GM13977 (cell line): ENCODE measurements at regions not wholly inside any gene's neighbourhood (a gene's known extent, or its start where the extent isn't known, plus 50 kb on each side); places are given as distances from the start of the nearest gene placed in this dataset.
A peak's percentile ranks its signal among the peaks of the same experiment; 100 is the strongest.
"Not testable (repeated sequence)": the region's sequence is repeated elsewhere in the genome, so short reads cannot be mapped to it uniquely, and the experiment has no call there.

ENCODE experiments used
- DNase-seq: peaks from one replicate; pipeline ENCODE4 v3.0.0; 2012; ENCODE audit warnings: low spot score
- in situ Hi-C: fragments of 300-500 bp; cut with MboI; formaldehyde crosslinking; loops from one replicate; pipeline ENCODE4 v1.12.0; 2022; ENCODE audit warnings: low sequenced_read_pairs, low pct_unique_long_range_greater_than_20kb, mixed read lengths, inconsistent platforms; ENCODE audit not compliant: unreplicated experiment

- DNase-seq, in situ Hi-C loops: not testable (repeated sequence)
Measured at GRCh38 chr4:49560131-49560816, 574.2 kb downstream of the CWH43 start.

GRCh38 chr4:49560883-49561282 is 574.8 kb downstream of the CWH43 start:
- DNase-seq, in situ Hi-C loops: not testable (repeated sequence)

DNA sequence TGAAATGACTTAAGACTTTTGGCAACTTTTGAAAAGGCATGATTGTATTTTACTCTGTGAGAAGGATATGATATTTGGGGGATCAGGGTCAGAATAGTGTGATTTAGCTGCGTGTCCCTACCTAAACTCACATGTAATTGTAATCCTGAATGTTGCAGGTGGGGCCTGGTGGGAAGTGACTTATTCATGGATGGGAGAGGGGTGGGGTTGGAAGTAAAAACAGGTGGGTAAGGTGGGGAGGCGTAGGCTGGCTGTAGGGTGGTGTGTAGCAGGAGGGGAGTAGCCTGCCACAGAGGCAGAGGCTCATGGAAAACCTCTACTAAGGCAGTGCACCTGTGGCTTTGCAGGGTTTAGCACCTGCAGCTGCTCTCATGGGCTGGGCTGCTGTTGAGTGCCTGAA is 584.2 kb downstream of the CWH43 start:
- in situ Hi-C loops, DNase-seq: not testable (repeated sequence)

DNA sequence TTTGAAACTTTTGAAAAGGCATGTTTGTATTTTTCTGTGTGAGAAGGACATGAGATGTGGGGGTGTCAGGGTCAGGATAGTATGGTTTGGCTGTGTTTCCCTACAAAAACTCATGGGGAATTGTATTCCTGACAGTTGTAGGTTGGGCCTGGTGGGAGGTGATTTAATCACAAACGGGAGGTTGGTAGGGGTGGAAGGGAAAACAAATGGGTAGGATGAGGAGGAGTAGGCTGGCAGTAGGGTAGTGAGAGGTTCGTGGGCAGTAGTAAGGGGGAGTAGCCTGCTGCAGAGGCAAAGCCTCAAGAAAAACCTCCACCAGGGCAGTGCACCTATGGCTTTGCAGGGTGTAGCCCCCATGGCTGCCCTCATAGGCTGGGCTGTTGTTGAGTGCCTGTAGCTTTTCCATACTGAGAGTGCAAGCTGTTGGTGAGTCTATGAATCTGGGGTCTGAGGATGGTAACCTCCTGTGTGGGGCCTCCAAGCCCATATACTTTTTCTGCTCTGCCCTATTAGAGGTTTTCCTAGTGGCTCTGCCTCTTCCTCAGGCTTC is 587.7 kb downstream of the CWH43 start:
- DNase-seq, in situ Hi-C loops: not testable (repeated sequence)

DNA sequence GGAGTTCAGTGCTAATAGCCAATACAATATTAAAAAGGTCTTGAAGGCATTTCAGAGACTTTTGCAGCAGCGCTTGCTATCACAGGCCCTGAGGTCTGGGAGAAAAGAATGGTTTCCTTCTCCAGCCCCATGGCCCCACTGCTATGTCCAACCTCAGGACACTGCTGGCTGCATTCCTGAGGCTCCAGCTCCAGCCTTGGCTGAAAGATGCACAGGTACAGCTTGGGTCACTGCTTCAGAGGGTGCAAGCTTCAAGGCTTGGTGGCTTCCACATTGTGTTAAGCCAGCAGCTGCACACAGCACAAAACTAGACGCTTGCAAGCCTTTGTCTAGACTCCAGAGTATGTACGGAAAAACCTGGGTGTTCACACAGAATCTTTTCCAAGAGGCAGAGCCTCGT is 589.2 kb downstream of the CWH43 start:
- in situ Hi-C loops: not testable (repeated sequence)

DNA sequence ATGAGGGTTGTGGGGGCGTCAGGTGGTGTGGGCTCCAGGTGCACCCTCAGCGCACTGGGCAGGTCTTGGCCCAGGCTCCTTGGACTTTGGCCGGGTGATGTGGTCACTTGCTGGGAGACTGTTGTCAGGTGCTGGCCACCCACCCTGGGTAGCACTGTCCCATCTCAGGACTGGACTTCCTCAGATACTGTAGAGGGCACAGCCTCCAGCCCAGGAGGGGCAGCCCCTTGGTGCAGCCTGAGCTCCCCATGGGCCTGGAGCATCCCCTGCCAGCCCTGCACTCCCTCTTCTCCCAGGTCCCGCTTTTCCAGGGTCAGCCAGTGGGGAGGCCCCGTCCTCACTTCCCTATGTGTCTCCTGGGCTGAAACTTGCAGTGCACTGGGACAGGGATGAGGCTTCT is 592.3 kb downstream of the CWH43 start:
- DNase-seq, in situ Hi-C loops: not testable (repeated sequence)

More for the DNA sequence above, 589.2 kb downstream of the CWH43 start:
- DNase-seq: not testable (repeated sequence)

DNA sequence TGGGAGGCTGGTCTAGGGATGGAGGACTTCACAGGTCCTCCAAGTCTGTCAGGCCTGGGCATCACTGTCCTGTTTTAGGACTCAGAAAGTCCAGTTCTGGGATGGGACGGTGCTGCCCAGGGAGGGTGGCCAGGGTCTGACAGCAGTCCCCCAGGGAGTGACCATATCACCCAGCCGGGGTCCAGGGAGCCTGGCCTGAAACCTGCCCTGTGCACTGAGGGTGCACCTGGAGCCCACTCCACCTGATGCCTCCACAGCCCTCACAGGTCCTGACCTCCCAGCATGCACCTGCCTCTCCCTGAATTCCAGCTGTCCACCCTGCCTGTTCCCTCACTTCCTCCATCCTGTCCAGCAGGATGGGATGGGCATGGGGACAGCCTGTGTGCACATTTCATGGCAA is 592.8 kb downstream of the CWH43 start:
- in situ Hi-C loops, DNase-seq: not testable (repeated sequence)

GRCh38 chr4:49580166-49580565 is 594.1 kb downstream of the CWH43 start:
- in situ Hi-C loops, DNase-seq: not testable (repeated sequence)

DNA sequence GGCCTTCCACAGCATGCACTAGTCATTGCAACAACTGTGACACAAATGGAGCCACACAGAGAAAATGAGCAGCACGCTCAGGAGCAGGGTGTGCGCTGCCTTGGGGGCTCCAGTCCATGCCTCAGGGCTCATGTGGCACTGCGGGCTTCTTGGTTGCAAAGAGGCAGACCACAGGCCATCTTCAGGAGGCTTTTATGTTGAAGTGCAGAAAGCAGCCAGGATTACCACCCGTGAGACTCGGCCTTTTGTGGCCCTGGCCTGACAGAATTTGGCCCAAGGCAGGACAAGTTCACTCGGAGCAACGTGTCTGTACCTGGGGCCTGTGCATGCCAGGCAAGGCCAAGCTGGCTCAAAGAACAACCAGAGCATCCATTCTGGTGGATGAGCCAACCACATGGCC is 602.3 kb downstream of the CWH43 start:
- DNase-seq, in situ Hi-C loops: not testable (repeated sequence)

DNA sequence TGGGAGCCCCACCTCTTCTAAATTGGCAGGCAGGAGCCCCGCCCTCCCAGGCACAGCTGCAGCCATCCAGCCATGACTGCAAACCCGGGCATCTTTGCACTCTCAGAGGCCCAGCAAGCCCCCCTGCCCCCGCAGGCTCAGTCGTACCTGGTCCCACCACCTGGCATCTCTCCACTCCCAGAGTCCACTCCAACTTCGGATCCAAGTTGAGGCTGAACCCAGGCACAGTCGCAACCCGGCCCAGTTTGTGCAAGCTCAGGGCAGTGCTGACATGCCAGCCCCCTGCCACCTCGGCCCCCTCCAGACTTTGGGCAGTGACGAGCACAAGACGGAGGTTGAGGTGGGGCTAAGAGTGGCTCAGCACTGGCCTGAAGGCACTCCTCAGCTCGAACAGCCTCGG is 632.4 kb downstream of the CWH43 start:
- not testable (repeated sequence) for DNase-seq

DNA sequence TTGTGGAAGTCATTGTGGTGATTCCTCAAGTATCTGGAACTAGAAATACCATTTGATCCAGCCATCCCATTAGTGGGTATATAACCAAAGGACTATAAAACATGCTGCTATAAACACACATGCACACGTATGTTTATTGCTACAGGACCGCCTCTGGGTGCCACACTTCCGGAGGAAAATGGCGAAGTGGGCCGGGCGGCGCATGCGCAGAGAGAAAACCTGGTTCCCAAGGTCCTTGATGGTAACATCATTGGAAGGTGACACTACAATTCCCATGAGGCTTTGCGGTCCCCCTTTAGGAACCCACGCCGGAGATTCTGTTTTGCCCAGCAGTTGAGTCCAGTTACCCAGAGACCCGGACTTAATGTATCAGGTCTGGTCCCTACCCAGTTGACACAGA is 640.4 kb downstream of the CWH43 start:
- DNase-seq: peak; percentile 1
- in situ Hi-C loops: not testable (repeated sequence)

More for the DNA sequence above, 632.4 kb downstream of the CWH43 start:
- in situ Hi-C loops: not testable (repeated sequence)
